Ishikawa (cell line): ENCODE measurements at regions not wholly inside any gene's neighbourhood (a gene's known extent, or its start where the extent isn't known, plus 50 kb on each side); places are given as distances from the start of the nearest gene placed in this dataset.

ENCODE experiments used
- CEBPB ChIP-seq: IDR thresholded peaks from 2 replicates; pipeline ENCODE4 v1.6.1; 2012
- EP300 ChIP-seq: IDR thresholded peaks from 2 replicates; pipeline ENCODE4 v1.6.1; 2012; ENCODE audit warnings: borderline replicate concordance
- TAF1 ChIP-seq: IDR thresholded peaks from 2 replicates; pipeline ENCODE4 v1.6.1; 2012; ENCODE audit warnings: low read depth, mild to moderate bottlenecking
- YY1 ChIP-seq: IDR thresholded peaks from 2 replicates; pipeline ENCODE4 v1.6.1; 2012; ENCODE audit warnings: low read depth
- TF ChIP-seq, protein P1 (sequence below): IDR thresholded peaks from 2 replicates; pipeline ENCODE4 v1.6.1; 2012

DNA sequence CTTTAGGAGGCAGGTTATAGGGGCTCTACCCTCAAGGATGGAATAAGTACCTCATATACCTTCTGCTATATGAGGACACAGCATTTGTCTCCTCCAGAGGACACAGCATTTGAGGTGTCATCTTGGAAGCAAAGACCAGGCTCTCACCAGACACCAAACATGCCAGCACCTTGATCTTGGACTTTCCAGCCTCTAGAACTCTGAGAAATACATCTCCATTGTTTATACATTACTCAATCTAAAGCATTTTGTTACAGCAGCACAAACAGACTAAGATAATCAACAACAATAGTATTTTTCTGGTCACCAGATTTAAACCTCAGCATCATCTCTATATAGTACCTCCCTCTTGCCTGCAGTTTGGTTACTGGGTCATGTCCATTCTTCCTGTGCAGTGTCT lies 237.5 kb upstream of the KLF3 start:
- TF ChIP-seq CEBPB: no peak
- TF ChIP-seq, protein P1, sequence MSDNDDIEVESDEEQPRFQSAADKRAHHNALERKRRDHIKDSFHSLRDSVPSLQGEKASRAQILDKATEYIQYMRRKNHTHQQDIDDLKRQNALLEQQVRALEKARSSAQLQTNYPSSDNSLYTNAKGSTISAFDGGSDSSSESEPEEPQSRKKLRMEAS: no peak
- TF ChIP-seq EP300: no peak
- TF ChIP-seq YY1: no peak
- TF ChIP-seq TAF1: no peak
